AG09309 (cell line): ENCODE measurements at regions not wholly inside any gene's neighbourhood (a gene's known extent, or its start where the extent isn't known, plus 50 kb on each side); places are given as distances from the start of the nearest gene placed in this dataset.
"Not testable (repeated sequence)": the region's sequence is repeated elsewhere in the genome, so short reads cannot be mapped to it uniquely, and the experiment has no call there.

ENCODE experiments used
- DNase-seq: peaks from one replicate; pipeline ENCODE4 v3.0.0-alpha.2; 2010; ENCODE audit warnings: low read depth
- H3K4me3 ChIP-seq: 2 replicates; pipeline ENCODE4 v1.5.1; 2011; ENCODE audit warnings: mild to moderate bottlenecking, low read depth, low read length, moderate library complexity; ENCODE audit not compliant: control insufficient read depth
- TF ChIP-seq, protein P1 (sequence below): IDR thresholded peaks from 2 replicates; pipeline ENCODE4 v1.5.1; 2011; ENCODE audit warnings: mild to moderate bottlenecking, low read depth, low read length, inconsistent platforms; ENCODE audit not compliant: insufficient read depth, control insufficient read depth; ENCODE audit errors: missing control alignments

DNA sequence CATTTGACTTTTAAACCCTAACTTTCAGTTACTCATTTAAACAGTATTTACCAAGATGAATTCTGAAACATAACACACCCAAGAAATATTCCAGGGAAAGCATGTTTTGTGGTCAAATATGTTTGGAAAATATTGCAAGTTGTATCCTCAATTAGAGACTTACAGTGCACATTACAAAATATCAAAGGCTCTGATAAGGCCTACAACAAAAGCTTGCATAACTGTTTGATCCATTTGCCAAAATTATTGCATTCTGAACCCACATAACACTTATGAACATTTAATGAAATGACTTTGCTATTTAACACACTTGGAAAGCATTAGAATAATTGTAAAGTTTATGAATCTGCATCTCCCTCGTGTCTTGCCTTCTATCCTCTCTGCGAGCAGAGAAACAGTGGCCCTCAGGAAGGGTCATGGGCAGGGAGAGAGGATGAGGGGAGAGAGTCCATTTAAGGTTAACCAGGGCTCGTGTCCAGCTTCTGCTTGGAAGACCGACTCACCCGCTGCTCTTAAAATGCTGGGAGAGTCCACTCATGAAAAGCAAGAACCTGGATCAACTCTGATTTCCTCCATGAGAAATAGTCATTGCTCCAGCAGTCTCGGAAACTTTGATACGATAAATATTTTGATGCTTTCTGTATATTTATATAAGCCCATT, 408.2 kb upstream of the ZMIZ1 start:
- no peak for DNase-seq

DNA sequence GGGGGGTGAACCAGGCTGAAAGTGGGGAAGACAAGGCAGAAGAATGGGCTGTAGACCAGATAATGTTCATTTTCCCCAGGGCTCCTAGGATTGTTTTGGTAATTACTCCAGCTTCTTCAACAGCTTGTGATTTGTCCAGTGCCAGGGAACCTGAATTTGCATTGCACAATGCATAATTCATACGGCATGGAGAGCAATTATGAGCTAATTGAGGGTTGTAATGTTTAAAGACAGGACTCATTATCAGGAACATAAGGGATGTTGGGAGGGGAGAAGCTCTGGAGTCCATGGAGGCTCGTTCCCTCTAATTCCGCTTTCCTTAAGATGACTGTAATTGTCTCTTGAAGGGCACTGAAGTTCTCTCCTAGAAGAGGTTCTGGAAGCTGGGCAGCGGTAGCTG, 405.0 kb upstream of the ZMIZ1 start:
- TF ChIP-seq, protein P1, sequence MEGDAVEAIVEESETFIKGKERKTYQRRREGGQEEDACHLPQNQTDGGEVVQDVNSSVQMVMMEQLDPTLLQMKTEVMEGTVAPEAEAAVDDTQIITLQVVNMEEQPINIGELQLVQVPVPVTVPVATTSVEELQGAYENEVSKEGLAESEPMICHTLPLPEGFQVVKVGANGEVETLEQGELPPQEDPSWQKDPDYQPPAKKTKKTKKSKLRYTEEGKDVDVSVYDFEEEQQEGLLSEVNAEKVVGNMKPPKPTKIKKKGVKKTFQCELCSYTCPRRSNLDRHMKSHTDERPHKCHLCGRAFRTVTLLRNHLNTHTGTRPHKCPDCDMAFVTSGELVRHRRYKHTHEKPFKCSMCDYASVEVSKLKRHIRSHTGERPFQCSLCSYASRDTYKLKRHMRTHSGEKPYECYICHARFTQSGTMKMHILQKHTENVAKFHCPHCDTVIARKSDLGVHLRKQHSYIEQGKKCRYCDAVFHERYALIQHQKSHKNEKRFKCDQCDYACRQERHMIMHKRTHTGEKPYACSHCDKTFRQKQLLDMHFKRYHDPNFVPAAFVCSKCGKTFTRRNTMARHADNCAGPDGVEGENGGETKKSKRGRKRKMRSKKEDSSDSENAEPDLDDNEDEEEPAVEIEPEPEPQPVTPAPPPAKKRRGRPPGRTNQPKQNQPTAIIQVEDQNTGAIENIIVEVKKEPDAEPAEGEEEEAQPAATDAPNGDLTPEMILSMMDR, result no peak
- no peak for DNase-seq
- H3K4me3 ChIP-seq, result no peak overlapping the region

More for the DNA sequence above, 408.2 kb upstream of the ZMIZ1 start:
- H3K4me3 ChIP-seq, result no peak overlapping the region
- TF ChIP-seq, protein P1, result no peak

DNA sequence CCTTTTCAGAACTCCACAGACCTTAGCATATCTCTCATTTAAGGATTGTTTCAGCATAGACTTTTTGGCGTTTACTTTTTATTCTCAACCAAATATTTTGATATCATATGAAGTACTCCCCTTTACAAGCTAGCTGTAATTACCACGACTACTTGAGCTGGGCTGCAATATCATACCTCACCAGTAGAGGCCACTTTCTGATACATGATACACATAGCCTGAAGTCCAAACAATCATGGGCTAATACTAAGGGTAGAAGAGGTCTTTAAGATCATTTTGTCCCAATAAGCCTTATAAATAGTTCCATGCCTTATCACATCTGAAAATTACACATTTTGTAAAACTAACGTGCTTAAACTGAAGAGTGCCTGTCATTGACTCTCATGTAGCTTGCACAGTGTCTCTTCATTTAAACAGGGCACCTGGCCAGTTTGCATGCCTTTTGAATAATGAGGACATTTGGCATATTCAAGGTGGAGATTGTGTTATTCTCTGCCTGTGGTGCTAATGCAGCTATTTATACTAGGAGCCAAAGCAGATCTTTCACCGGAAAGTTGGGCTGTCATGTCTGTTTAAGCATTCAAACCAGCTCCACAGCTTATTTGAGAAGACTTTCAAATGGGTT, 403.7 kb upstream of the ZMIZ1 start:
- no peak for DNase-seq
- TF ChIP-seq, protein P1, result peak; percentile 57
- H3K4me3 ChIP-seq, result no peak overlapping the region

DNA sequence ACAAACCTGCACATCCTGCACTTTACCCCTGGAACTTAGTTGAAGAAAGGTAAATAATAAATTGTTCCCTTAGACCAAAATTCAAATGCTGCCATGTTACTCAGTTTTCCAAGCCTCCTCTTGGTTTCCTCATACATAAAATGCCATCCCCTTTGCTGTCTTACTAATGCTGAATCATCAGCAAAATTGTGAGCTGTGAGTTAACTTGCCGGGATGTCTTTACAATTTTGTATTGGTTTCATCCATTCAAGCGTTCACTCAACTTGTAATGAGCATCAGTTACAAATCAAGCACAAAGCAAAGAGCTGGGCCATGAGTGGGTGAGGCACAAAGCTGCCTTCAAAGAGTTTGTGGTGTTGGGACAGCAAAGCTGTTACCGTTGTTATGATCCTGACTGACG, 395.8 kb upstream of the ZMIZ1 start:
- H3K4me3 ChIP-seq, result no peak overlapping the region
- TF ChIP-seq, protein P1, result no peak
- DNase-seq, result peak; percentile 42

DNA sequence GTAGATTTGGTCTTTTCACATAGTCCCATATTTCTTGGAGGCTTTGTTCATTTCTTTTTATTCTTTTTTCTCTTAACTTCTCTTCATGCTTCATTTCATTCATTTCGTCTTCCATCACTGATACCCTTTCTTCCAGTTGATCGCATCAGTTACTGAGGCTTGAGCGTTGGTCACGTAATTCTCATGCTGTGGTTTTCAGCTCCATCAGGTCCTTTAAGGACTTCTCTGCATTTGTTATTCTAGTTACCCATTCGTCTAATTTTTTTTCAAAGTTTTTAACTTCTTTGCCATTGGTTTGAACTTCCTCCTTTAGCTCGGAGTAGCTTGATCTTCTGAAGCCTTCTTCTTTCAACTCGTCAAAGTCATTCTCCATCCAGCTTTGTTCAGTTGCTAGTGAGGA, 387.6 kb upstream of the ZMIZ1 start:
- not testable (repeated sequence) for DNase-seq, H3K4me3 ChIP-seq

DNA sequence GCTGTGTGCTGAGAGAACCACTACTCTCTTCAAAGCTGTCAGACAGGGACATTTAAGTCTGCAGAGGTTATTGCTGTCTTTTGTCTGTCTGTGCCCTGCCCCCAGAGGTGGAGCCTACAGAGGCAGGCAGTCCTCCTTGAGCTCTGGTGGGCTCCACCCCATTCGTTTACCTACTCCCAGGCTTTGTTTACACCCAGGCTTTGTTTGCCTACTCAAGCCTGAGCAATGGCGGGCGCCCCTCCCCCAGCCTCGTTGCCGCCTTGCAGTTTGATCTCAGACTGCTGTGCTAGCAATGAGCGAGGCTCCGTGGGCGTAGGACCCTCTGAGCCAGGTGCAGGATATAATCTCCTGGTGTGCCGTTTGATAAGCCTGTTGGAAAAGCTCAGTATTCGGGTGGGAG, 386.8 kb upstream of the ZMIZ1 start:
- not testable (repeated sequence) for DNase-seq

DNA sequence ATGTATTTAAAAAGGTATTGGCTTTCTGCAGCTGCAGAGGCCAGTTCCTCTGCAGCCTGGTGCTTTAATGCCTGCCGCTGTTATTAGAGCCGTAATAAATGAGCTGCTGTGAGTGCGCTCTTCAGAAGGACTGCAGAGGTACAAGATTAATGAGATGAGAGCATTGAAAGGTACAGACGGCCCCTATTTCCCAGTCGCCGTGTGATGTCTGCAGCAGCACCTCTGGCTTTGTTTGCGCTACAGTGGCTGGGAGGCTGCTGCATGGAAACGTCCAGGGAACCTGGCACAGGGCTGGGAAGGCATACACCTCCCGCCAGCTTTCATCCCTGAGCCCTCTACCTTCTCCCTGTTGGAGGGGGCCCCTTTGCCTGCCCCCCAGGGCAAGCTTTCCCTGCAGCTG, 383.8 kb upstream of the ZMIZ1 start:
- TF ChIP-seq, protein P1, result no peak
- H3K4me3 ChIP-seq, result no peak overlapping the region
- DNase-seq, result no peak

More for the DNA sequence above, 386.8 kb upstream of the ZMIZ1 start:
- H3K4me3 ChIP-seq, result not testable (repeated sequence)
